GM10266 (cell line): ENCODE measurements at regions not wholly inside any gene's neighbourhood (a gene's known extent, or its start where the extent isn't known, plus 50 kb on each side); places are given as distances from the start of the nearest gene placed in this dataset.
"Not testable (repeated sequence)": the region's sequence is repeated elsewhere in the genome, so short reads cannot be mapped to it uniquely, and the experiment has no call there.

Experiments
- DNase-seq: peaks from one replicate; pipeline ENCODE4 v3.0.0; 2012; ENCODE audit errors: extremely low spot score
- TF ChIP-seq, protein P1 (sequence below): IDR thresholded peaks from 2 replicates; pipeline ENCODE4 v1.5.1; 2012; ENCODE audit warnings: mild to moderate bottlenecking, low read depth; ENCODE audit not compliant: control insufficient read depth, insufficient read depth; ENCODE audit errors: missing control alignments

DNA sequence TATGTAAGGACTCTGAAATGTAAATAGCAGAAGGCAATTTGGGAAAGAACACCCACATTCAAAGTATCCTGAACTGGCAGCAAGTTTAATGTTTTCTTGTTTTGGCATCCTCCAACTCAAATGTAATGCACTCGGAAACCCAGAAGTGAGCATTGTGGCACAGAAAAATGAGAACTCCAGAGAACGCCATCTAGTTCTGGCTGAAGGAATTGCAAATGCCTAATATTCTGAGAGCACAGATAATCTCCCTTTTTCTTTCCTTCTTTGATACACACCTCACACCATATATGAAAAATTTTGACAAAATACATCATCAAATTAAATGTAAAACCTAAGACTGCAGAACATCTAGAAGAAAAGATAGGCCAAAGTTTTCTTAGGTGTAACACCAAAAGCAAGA is 52.1 kb downstream of the PWWP3B start:
- DNase-seq = no peak
- TF ChIP-seq, protein P1, sequence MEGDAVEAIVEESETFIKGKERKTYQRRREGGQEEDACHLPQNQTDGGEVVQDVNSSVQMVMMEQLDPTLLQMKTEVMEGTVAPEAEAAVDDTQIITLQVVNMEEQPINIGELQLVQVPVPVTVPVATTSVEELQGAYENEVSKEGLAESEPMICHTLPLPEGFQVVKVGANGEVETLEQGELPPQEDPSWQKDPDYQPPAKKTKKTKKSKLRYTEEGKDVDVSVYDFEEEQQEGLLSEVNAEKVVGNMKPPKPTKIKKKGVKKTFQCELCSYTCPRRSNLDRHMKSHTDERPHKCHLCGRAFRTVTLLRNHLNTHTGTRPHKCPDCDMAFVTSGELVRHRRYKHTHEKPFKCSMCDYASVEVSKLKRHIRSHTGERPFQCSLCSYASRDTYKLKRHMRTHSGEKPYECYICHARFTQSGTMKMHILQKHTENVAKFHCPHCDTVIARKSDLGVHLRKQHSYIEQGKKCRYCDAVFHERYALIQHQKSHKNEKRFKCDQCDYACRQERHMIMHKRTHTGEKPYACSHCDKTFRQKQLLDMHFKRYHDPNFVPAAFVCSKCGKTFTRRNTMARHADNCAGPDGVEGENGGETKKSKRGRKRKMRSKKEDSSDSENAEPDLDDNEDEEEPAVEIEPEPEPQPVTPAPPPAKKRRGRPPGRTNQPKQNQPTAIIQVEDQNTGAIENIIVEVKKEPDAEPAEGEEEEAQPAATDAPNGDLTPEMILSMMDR = no peak

DNA sequence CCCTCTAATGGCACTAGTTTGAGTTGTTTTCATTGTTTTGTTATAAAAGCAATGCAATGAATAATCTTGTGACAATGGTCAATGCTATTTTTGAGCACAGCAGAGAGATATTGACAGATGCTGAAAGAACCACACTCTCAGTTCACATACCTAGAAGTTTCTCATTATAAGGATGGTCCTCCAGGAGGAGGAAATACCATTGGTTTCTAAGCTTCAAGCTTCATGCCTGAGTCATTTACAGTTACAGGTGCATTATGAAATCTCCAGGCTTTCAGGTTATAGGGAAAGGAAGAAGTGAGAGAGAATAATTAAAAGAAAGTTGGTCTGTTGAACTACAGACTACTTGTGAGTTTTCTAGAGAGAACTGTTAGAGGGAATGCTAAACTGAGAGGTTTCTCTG is 75.3 kb downstream of the PWWP3B start:
- TF ChIP-seq, protein P1 = no peak
- no peak for DNase-seq

DNA sequence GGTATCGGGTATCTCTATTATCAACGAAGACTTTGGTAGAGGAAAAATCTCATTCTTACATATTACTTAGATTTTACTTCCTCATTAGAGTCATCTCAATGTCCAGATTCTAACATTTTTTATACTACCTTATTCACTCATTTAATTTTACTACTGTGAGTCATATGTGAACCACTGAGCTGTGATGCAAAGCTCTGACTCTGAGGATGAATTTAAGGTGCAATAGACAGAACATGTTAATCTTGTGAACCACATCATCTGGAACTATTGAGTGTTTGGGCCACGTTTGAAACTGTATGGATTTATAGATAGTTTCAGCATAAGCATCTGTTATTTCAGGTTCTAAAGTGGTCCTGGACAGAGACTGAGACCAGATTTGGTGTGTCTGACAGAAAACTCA is 78.4 kb downstream of the PWWP3B start:
- no peak for DNase-seq
- TF ChIP-seq, protein P1 = no peak

DNA sequence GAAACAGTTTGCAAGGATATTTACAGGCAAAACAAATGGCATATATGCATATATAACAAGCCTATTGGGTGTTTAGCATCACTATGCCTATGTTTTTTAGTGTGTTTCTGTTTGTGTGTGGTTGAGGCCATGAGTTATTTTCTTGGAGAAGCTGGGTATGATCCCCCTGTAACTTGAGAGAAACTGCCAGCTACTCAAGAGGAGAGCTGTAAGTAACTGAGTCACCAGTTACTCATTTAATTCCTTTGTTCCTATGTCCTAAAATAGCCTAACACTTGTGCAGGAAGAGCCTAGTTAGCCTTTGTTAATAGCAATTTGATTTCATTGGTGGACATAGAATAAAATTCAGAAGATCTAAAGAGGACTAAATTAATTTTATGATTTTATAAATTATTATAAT is 79.1 kb downstream of the PWWP3B start:
- TF ChIP-seq, protein P1 = no peak
- no peak for DNase-seq

DNA sequence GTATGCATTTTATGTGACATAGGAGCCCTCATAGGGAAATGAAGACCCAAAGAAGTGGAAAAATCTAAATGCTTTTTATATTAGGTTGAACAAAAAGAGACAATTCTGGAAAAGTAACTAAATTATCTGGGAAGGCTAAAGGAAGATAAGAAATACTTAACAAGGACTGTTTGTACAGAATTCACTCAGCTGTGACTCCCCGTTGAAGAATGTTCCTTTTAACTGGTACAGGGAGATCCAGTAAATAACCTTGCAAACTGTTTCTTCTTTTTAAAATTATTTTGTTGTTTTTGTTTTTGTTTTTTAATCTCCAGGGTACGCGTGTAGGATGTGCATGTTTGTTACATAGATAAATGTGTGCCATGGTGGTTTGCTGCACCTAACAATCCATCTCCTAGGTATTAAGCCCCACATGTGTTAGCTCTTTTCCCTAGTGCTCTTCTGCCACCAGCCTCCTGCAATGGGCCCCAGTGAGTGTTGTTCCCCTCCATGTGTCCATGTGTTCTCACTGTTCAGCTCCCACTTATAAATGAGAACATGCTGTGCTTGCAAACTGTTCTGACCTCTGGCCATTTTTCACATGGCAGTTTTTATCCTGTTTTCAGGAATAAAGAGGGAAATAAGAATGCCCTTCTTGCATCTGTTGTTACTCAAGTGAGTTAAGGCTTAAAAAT is 81.7 kb downstream of the PWWP3B start:
- DNase-seq = no peak
- TF ChIP-seq, protein P1 = no peak

DNA sequence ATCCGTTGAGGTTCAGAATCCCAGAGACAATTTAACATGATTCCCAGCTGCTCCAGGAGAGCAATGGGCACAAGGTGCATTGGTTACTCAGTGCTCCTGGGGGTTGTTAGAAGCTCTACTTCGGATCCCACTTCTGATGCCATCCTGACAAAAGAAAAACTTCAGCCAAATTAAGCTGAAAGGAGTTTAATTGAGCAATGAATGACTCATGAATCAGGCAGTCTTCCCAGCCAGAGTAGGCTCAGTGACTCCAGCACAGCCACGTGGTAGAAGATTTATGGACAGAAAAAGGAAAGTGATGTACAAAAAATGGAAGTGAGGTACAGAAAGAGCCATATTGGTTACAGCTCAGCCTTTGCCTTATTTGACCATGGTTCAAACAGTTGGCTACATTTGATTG is 95.7 kb downstream of the PWWP3B start:
- DNase-seq = no peak
- TF ChIP-seq, protein P1 = no peak

DNA sequence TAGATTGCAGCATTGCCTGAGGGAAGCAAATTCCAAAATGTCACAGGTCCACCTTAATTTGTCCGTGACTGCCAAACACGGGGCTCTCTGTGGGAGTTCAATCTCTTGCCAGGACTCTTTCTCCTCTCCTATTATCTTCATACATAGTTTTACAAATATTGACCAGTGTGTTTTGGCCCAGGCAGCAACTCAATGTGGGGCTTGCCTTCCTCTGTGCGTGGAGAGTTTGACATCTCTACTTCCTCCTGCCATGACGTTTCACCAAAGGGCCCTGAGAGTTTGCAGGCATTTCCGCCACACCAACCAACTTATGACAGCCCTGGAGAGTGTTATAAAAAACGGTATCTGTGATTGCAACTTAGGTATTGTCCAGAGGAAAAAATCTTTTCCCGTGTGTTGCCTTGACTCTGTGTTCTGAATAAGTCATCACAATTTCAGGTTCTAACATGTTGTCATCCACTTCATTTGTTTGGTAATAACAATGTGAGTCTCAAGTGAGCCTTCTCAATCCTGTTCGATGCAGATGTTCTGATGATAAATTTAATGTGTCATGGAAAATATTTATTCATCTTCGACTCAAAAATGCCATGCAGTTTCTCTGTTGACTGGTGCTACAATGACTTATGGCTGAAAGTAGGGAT is 106.0 kb downstream of the PWWP3B start:
- DNase-seq = not testable (repeated sequence)

DNA sequence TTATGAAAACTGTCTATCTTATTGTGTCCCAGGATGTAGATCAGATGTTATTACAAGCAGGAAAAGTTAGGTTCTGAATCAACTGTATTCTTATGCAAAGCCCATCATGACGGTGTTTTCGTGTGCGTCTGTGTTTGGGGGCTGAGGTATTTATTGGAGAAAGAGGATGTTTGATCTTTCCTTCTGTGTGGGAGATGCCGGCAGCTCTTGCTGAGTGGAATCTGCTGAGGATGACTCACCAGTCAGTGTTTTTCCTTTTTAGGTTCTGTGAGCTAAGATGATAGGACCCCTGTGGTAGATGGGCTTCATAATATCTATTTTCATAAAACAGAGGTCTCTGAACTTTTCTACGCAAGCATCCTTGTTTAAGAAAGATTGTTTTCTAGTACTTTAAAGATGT is 107.1 kb downstream of the PWWP3B start:
- not testable (repeated sequence) for DNase-seq
